HPDE6-E6E7 (cell line): ENCODE measurements at regions not wholly inside any gene's neighbourhood (a gene's known extent, or its start where the extent isn't known, plus 50 kb on each side); places are given as distances from the start of the nearest gene placed in this dataset.
"Not testable (repeated sequence)": the region's sequence is repeated elsewhere in the genome, so short reads cannot be mapped to it uniquely, and the experiment has no call there.

ENCODE experiments used
- DNase-seq: peaks from one replicate; pipeline ENCODE4 v3.0.0; 2011; ENCODE audit warnings: missing footprints; ENCODE audit errors: extremely low spot score

DNA sequence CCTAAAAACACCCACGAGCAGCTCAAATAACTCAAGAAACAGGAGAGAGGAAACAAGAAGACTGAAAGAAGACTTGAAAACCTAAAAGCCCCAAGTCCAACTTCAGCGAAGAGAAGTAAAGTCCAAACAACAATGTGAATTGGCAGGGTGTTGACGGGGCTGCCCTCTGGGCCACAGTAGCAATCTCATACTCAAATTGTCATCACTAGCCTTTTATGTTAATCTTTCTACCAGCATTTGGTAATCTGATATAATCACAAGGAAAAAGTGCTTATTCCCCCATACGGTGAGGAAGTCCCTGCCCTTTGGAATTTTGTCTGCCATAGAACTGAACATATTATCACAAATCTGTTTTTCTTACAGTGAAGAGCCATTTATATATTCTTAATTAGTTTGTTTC is 51.5 kb upstream of the IFNE start:
- DNase-seq = no peak

DNA sequence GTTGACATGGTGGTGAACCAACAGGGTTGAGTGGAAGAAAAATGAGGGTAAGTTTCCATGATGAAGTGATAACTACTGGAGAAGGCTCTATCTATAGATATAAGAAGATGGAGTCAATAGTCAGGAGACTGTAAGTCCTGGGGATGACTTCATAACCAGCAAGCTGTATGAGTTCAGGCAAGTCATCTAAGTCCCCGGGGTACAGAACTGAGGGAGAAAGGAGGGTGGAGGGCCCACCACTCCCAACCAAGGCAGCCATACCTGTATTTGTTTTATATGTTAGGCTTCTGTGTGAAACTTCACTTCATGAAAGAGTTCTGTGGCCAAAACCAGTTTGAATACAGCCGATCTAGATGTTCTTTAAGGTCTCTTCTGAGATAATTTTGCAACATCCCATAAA is 53.3 kb upstream of the IFNE start:
- DNase-seq = no peak

DNA sequence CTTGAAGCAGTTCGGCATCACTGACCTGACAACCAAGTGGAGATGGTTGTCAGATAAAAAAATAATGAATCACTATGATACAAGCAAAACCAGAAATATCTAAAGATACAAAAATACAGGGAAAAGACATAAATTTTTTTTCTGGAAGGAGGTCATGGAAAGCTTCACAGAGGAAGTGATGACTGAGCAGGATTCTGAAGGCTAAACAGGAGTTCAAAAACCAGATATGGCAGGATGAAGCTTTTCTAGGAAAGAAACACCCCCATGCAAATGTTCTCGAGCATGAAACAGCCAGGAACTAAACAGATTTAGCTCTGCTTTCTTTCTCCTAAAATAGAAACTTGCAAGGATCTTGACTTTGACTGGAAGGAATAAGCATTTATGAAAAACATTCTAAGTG is 60.7 kb upstream of the IFNE start:
- no peak for DNase-seq

DNA sequence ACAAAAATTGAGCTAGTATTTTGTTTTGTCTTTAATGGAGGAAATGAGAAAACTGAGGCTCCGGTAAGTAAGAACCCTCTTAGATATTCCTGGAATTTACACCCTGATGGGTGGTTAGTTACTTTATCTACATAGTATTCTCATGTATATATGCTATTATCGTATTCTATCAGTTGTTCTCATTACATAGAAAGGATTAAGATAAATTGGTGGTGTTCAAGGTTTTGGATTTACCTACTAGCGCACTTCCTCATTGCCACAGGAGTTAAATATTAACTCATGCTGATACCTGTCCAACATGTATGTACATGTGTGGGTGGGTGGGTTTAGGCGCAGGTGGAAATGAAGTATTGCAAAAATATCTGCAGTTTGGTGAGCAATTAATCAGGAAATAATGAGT is 61.1 kb upstream of the IFNE start:
- DNase-seq = no peak

DNA sequence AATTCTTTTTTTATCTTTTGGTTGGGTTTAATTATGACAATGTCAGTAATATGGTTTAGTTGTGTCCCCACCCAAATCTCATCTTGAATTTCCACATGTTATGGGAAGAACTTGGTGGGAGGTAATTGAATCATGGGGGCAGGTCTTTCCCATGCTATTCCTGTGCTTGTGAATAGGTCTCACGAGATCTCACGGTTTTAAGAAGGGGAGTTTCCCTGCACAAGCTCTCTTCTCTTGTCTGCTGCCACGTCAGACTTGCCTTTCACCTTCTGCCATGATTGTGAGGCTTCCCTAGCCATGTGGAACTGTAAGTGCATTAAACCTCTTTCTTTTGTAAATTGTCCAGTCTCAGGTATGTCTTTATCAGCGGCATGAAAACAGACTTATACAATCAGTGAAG is 61.7 kb upstream of the IFNE start:
- not testable (repeated sequence) for DNase-seq

DNA sequence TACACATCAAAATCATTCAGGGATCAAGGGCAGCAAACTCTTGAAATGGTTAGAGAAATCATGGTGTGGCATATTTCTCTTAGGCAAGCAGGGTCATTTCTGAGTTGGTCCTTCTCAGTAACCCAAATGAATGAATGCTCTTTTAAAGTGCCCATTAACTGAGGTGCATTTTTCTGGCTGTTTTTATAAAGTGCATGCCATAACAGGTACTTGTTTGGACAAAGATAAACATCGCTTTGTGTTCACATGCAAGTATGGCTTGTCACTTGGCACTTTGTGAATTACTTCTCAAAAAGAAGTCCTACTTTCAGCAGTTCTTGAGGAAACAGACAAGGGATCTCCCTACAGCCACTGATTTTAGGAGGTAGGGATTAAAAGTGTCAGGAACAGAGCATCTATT is 64.8 kb upstream of the IFNE start:
- no peak for DNase-seq

DNA sequence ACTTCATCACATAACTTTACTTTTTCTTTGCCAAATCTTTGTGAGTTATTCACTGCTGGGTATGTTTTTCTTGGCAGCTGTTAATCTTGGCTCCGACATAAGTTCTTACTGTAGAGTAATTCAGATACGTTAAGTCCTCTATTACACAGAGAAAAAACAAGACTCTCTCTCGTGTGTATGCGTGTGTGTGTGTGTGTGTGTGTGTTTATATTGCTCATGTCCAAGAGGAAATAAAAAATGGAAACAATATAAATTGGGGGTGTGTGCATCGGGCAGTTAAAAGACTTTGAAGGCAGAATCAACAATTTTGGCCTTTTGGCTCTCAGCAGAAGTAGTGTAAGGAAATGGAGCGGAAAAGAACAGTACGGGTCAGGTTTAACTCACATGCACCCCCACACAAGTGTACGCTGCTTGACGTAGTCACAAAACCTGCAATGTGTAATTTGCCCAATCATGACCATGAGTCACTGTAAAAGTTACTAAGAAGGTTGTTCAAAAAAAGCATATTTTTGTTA is 67.2 kb upstream of the IFNE start:
- DNase-seq = no peak

DNA sequence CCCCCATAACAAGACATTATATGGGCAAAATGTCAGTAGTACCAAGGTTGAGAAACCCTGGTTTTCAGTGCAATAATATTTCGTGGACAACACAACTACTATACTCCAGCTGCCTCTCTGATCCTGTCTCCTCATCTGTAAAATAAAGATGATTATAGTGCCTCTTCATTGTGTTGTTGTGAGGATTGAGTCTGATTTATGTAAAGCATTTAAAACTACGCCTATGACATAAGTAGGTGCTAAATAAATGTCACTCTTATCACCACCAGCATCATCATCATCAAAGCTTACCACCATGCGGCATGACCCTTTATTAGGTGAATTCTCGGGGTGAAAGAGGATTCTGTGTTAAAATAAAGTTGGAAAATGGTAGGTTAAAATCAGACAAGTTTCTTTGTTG is 67.8 kb upstream of the IFNE start:
- DNase-seq = no peak

DNA sequence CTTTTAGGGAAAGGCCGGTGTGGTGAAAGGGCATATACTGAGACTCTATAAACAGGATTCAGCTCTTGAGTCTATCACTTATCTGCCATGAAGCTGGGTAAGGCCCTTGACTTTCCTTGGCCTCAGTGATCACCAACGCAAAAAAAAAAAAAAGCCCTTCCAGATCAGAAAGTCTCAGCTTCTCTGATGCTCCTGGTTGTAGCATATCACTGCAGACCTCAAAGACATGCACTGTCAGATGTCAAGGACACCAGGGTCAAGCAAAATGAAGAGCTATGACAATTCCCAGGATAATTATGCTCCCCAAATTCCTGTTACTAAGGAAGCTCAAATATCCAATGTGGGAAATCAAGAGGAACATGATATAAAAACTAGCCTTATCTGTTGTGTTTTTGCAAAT is 68.3 kb upstream of the IFNE start:
- DNase-seq = no peak

DNA sequence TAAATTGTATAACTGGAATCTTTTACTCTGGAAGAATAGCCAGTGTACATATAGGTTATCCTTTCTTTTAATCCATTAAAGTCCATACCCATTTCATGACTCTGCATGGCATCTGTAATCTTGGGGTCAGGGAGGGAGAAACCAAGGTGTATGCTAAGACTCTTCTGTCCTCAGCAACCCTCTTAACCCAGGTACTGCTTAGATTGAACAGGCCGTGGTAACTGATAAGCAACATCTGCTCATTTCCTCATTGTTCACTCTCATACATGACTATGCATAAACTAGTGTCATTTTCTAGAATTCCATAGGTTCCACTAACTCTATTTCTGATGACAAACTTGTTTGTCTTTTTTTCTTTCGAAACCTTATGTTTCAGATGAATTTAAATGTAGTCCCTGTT is 69.3 kb upstream of the IFNE start:
- no peak for DNase-seq

DNA sequence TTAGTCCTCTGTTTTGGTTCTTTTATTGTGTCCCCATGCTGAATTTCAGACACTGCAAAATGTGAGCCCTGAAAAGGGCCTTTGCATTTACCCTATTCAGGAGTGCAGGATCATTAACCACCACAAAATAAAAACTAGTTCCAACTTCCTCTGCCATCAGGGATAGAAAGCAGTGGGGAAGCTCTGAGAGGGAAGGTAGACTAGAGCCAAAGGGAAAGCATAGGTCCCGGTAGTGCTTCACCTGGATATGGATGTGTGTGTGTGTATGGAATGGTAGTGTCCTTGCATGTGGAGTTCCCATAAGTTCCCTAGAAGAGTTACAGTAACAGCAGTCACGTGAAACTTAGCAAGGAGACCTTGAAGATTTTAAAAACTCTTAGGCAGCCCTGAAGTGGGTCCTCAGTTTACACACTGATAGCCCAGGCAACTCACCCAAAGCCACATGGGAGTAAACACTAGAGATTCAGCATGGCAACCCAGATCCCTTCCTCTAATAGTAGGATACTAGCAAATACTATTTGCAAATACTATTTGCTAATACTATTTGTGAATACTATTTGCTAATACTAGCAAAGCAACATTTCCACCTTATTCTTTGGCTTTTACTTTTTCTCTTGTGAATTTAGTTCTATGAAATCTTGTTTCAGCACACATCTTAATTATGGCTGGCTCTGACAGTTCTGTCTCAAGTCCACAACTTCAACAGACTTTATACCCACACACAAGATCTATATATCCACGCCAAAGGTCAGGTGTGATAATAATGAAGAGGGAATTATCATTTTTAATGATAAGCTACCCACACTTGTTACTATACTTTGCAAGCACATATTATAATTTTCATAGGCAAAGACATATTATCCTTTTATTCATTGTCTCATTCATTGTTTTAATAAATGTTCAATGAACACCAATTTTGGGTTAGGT is 70.4 kb upstream of the IFNE start:
- no peak for DNase-seq

DNA sequence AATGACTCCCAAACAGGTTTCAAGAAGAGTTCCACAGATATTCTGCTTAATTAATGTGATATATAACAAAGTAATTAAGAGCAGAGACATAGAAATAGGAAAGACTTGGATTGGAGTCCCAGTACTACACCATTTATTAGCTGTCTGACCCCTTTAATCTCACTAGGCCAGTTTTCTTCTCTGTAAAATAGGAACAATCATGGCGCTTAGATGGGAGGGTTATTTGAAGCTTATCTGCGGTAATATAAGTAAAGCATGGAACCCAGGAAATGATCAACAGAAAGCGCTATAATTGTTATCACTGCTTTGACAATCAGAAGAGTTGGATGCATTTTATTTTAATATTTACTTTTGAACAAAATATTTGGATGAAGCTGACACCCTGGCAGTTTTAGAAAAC is 71.3 kb upstream of the IFNE start:
- DNase-seq = no peak

DNA sequence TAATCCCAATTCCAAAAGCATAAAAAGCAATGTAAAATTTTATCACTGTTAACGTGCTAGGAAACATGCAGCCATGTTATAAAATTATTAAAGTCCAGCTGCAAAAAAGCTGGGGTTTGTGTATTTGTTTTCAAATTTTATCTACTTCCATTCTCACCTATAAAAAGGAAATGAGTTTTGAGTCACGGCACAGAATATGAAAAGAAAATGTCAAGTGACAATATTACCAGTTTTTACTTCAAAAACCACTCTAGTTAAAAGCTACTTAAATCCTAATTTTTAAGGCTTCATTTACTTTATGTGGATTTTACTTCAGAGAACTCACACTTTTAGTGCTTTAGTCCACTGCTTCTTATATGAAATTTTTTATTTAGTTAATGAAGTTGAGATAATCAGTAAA is 72.7 kb upstream of the IFNE start:
- DNase-seq = no peak

DNA sequence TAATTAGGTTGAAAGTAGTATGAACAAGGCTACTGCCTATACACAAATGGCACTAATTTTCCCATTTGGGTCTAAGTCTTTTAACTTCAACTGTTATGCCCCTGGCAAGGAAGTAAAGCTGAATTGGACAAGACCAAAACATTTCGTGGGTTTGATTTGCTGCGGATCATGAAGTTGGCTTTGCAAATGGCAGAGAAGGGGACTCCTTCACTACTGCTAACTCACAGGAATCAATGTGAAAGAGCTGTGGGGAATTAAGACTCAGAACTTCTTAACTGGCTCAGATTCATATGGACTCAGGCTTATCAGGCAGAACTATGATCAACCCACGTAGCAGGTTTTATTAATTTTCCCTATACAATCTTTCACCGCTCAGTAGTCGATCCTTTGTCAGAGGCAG is 73.8 kb upstream of the IFNE start:
- DNase-seq = no peak

DNA sequence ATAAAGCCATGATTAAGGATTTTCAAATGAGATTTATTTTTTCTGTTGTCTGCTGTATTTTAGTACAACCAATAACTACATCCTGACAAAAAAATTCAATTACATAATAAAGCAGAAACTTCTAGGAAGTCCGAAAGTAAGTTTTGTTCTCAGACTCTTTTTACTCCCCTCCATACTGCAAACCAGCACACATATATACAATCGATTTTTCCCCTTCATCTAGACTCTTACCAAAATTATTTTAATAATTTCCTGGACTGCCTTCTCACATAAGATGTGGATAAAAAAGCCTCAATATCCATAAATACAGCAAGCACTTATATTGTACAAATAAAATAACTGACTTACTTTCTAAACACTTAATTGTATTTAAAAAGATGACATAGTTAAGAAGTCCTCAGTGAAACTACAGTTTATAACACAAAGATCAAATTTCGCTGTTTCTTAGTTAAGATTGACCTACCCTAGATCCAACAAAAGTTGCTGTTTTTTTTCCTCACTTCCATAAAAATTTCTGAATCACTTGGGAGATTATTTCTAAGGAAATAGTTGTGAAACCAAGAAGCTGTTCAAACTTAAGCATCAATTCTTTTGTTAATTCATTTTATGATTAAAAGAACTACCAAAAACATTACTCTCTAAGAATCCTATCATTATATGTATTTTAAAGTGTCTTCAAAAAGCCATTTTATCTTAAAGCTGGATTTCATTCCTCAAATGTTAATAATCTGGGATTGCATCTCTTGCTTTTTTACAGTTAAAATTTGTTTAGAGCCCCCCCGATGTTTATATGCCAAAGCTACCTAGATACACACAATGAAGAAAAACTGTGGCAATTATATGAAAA is 74.7 kb upstream of the IFNE start:
- no peak for DNase-seq

DNA sequence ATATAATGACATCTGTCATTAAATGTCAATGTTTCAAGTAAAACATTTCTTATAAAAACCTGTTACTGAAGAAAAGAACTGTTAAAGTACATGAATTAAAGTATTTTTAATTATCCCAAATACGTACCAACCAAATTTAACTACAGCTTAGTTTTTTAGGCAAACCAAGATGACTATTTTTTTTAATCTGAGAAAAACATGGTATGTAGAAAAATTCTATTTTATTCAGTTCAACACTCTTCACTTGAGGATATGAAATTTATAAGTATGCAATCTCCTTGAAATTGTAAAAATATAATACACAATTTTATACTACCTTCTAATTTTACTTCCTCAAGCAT is 75.3 kb upstream of the IFNE start:
- no peak for DNase-seq

DNA sequence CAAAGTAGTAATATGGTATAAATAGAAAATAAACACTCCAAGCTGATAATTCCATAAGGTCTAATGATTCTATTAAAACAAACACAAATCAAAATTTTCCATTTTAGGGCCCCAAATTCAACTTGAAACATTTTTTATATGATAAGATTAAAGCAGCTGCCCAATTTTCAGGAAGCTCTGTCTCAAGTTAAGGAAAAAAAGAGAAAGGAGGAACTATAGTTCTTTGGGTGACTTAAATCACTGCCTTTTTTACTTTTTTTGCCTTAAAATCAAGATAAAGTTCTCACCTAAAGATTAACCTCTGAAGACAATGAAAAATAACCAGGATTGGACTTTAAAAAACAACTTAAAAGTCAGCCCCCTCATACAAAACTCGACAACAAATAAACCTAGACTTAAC is 76.0 kb upstream of the IFNE start:
- no peak for DNase-seq

DNA sequence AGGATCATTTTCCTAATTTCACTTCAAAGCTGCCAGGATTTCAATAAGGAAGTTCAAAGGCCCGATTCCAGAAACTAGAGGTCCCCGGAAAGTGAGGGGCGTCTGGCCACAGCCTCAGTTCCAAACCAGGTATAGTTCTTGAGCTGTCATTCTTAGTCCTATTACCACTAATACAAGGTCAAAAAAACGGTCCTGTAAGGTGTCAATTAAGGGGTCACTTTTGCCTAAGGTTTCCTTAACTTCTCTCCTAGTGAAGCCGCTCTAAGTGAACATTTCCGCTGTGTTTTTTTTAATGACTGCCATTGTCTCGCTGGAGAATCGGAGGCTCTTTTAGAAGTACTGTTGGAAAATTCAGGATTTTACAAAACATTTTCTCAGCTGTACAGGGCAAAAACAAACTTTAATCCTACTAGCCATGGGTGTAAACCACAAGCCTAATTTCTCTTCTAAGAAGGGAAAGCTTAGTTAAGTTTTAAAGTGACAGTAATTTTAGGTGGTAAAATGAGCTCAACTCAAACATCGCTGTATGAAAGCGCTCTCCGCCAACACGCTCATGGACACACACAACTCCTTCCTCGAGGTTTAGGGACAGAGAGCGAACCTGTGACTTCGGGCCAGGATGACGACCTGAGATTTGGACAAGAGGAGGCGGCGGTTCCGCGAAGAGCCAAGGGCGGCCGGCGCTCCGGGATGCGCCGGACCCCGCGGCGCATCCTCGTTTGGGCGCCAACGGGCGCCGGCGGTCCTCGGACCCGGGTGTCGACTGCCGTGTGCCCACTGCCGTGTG is 76.7 kb upstream of the IFNE start:
- no peak for DNase-seq

DNA sequence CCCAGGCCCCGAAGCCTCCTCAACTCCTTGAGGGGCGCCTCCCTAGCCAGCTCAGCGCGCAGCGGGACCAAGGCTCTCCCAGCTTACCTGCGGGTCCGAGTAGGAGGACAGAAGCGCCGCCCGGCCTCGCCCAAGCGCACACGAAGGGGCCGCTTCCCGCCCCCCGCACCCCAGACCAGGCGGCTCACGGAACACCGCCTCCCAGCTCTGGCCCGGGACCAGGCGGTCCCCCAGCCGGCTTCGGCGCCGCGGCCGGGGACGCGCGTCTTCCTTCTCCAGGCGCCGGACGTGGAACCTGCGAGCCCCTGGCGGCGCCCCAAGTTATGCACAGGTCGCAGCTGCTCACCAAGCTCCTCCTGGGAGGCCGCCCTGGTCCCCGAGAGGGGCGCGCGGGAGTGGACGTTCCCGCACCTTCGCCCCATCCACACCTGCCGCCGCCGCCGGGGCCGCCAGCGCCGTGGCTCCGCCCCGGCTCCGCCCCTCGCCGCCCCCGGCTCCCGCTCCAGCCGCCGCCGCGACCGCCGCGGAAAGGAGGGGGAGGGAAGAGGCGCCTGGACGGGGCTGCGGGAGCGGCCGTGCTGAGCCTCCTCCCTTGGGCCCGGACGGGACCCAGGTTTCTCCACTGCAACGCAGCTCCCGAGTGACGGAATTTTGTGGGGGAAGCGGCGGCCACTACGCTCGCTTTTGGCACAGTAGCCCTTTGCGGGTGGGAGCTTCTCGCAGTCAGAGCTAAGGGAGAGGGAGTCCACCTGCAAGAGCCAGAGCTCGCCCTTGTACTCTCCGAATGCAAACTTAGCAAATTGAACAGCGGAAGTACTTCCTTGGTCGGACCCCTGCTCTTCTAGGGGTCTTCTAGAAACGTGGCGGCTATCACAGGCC is 77.5 kb upstream of the IFNE start:
- DNase-seq = no peak

DNA sequence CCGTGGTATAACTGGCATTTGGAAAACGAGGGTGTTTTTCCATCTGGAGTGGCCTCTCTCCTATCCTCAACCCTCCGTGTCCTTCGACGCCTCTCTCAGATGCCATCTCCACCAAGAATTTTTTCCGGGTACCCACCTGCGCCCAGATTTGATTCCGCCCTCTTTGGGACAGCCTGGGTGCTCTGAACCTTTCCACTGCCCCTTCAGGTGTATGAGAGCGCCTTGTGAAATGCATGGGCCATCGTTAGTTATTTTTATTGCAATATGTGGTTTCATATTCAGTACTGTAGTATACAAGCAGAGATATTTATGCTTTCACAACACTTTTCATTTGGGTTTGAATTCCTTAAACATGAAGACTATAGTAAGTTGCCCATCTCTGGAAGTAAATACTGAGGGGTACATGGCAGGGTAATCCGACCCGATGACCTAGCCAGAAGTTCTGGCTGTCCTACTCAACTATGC is 78.2 kb upstream of the IFNE start:
- no peak for DNase-seq

DNA sequence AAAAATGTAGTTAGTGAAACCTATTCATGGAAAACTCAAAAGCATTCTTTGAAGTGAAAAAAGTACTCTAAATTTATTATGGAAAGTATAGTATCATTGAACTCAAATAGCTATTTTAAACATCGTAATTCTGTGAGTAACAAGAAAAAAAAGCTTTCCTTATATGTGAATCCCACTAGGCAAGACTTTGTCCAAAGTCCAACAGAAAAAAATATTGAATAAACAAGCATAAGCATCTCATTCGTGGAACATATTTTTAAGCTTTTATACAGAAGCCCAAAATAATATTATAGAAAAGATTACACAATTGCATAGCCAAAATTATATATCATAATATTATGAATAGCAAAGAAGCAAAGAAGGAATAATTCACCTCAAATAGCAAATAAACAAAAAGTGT is 79.4 kb upstream of the IFNE start:
- no peak for DNase-seq
